Sigmoid colon (tissue), 3 donors: ENCODE measurements at regions not wholly inside any gene's neighbourhood (a gene's known extent, or its start where the extent isn't known, plus 50 kb on each side); places are given as distances from the start of the nearest gene placed in this dataset.

Experiments
- POLR2A ChIP-seq, 2 donors: fragments of 450-650 bp; IDR thresholded peaks; one replicate each; pipeline ENCODE4 v1.6.1; 2016; ENCODE audit warnings: antibody characterized with exemption in 2 of 2, mild to moderate bottlenecking in 2 of 2, moderate library complexity in 2 of 2
- TF ChIP-seq, protein P1 (sequence below), 4 experiments: fragments of 450-650 bp in 3 of 4; fragments of 200-600 bp in 1 of 4; IDR thresholded peaks; one replicate each; pipeline ENCODE4 v1.5.1; 2016 to 2019; ENCODE audit warnings: antibody characterized with exemption in 4 of 4, mild to moderate bottlenecking in 3 of 4, moderate library complexity in 2 of 4

DNA sequence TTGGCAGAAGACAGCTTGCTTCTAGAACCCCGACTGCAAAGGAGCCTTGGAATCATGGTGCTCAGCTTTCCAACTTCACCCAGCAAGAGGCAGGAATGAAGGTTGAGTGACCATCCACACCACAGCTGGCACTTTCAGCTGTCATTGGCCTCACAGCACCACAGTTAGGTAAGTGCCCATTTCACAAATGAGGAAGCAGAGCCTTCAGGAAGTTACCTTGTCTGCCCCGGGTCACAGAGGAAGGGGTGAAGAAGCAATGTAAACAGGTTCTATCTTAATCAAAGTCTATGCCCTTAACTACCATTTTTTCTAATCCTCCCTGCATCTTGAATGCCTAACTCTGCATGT lies 156.0 kb downstream of the GLUL start:
- TF ChIP-seq, protein P1, sequence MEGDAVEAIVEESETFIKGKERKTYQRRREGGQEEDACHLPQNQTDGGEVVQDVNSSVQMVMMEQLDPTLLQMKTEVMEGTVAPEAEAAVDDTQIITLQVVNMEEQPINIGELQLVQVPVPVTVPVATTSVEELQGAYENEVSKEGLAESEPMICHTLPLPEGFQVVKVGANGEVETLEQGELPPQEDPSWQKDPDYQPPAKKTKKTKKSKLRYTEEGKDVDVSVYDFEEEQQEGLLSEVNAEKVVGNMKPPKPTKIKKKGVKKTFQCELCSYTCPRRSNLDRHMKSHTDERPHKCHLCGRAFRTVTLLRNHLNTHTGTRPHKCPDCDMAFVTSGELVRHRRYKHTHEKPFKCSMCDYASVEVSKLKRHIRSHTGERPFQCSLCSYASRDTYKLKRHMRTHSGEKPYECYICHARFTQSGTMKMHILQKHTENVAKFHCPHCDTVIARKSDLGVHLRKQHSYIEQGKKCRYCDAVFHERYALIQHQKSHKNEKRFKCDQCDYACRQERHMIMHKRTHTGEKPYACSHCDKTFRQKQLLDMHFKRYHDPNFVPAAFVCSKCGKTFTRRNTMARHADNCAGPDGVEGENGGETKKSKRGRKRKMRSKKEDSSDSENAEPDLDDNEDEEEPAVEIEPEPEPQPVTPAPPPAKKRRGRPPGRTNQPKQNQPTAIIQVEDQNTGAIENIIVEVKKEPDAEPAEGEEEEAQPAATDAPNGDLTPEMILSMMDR (IDR thresholded peaks at IDR 0.05) = no peak
- TF ChIP-seq POLR2A (IDR thresholded peaks at IDR 0.05) = no peak
